HT1080 (cell line): ENCODE measurements at regions not wholly inside any gene's neighbourhood (a gene's known extent, or its start where the extent isn't known, plus 50 kb on each side); places are given as distances from the start of the nearest gene placed in this dataset.
"Not testable (repeated sequence)": the region's sequence is repeated elsewhere in the genome, so short reads cannot be mapped to it uniquely, and the experiment has no call there.

Experiments
- DNase-seq: peaks from one replicate; pipeline ENCODE4 v3.0.0-alpha.2; 2015; ENCODE audit warnings: low read depth

DNA sequence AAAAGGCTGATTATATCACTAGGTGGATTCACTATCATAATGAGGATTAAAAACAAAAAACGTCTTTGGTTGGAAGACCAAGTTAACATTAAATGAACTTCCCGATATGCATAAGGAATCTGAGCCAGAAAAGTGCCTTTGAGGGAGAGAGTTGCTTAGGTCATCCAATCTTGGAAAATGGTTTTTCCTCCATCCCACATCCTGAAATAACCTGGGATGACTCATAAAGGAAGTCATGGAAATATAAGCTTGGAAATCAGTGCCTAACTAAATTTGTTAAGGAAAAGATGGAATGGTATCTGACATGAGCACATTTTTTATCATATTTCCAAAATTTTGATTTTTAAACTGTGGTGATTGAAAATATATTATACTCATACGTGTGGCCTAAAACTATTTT is 66.0 kb downstream of the KBTBD8 start:
- DNase-seq: peak; percentile 84

- no peak for DNase-seq
Measured at GRCh38 chr3:67067251-67067650, 69.1 kb downstream of the KBTBD8 start.

GRCh38 chr3:67072640-67073039 is 74.5 kb downstream of the KBTBD8 start:
- DNase-seq: not testable (repeated sequence)

- no peak for DNase-seq
Measured at GRCh38 chr3:67073812-67074211, 75.7 kb downstream of the KBTBD8 start.

DNA sequence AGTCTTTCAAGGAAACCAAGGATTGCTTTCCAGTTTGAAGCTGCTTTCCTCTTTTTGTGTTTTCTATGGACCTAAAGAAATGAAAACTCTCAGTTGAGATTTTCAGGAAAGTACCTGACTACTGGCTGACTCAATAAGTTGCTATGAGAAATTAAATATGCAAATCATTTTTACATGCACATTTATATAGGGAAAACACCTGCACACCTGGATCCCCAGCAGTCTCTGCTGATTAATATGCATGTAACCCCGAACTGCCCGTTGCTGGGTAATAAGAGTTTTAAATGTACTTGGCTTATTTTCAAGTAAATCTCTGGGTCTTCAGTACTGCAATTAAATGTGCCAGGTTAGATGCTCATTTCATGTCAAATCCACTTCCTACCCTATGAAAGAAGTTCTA is 77.2 kb downstream of the KBTBD8 start:
- no peak for DNase-seq

GRCh38 chr3:67076607-67077006 is 78.5 kb downstream of the KBTBD8 start:
- DNase-seq: peak; percentile 40

DNA sequence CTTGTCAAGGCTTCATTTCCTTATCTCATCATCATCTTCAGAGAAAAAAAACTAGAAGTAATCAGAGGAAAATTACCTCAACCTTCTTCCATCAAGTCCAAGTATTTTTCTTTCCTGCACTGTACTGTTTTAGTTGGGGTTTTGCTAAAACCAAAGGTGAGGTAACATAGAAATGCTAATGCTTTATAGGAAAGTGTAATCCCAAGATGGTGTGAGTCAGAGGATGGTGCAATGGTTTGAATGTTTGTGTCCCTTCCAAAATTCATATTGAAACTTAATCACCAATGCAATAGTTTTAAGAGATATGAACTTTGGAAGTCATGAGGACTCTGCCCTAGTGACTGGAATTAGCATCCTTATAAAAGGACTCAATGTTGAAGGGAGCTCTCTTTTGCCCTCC is 79.5 kb downstream of the KBTBD8 start:
- DNase-seq: peak; percentile 32

DNA sequence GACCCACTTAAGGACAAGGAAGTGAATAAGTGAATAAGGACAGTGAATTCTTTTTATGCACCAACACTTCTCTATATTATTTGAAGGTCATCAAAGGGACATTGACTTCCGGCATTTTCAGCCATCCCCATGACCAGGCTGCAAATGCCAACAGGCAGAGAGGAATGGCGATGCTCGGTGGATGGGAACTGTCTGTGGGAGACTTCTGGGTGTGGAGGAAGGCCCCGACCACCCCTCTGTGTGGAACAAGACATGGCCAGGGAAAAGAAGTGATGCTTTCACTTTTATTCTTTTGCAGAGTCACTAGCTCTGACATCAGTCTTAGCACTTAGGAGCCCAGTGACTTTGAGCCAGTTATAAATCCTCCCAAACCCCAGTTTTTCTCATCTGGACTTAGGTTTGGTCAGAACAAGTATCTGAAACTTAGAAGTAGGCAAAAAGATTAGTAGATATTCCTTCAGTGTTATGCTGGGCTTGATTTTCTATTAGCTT is 84.5 kb downstream of the KBTBD8 start:
- DNase-seq: no peak

- DNase-seq: peak; percentile 97
Measured at GRCh38 chr3:67083277-67083676, 85.2 kb downstream of the KBTBD8 start.

DNA sequence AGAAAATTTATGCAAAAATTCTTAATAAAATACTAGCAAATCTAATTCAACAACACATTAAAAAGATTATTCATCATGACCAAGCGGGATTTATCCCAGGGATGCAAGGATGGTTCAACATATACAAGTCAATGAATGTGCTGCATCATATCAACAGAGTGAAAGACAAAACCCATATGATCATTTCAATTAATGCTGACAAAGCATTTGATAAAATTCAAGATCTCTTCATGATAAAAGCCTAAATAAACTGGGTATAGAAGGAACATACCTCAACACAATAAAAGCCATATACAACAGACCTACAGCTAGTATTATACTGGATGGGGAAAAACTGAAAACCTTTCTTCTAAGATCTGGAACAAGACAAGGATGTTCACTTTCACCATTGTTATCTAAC is 89.7 kb downstream of the KBTBD8 start:
- no peak for DNase-seq

- peak; percentile 92 for DNase-seq
Measured at GRCh38 chr3:67090474-67090873, 92.4 kb downstream of the KBTBD8 start.

GRCh38 chr3:67093305-67093704 is 95.2 kb downstream of the KBTBD8 start:
- DNase-seq: no peak

GRCh38 chr3:67094167-67094566 is 96.1 kb downstream of the KBTBD8 start:
- no peak for DNase-seq

DNA sequence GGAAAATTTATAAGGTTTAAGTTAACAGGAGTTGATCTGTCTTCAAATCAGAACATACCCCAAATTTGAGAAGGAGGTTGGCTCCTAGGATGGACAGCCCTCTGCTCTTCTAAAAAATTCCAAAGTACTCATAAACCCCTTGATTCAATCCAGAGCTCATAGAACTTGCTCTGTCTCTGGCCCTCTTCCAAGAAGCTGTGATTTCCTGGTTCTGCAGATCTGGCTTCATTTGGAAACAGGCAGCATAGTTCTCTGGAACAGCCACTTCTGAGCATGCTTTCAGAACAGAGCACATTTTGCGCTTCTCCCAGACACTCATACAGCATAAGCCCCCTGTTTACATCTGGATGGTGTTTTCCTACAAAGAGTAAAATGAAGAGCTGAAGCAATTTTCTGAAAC is 96.7 kb downstream of the KBTBD8 start:
- no peak for DNase-seq

- DNase-seq: no peak
Measured at GRCh38 chr3:67104388-67104787, 106.3 kb downstream of the KBTBD8 start.

DNA sequence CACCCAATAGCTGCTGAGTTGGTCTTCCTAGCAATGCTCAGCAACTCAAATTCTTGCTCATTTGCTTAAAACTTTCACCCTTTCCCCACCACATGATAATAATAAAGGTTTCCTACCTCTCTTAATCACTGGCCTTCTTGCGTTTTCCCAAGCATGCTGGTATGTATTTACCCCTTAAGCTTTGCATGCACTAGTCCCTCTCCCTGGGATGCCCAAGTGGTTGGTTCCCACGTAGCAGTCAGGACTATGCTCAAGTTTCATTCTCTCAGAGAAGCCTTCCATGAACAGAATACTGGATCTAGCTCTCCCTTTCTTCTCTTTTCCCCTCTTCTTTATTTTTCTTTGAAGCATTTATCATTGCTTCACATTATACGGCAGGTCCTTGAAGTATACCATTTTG is 108.8 kb downstream of the KBTBD8 start:
- no peak for DNase-seq

GRCh38 chr3:67109651-67110204 is 111.6 kb downstream of the KBTBD8 start:
- DNase-seq: peak; percentile 73

DNA sequence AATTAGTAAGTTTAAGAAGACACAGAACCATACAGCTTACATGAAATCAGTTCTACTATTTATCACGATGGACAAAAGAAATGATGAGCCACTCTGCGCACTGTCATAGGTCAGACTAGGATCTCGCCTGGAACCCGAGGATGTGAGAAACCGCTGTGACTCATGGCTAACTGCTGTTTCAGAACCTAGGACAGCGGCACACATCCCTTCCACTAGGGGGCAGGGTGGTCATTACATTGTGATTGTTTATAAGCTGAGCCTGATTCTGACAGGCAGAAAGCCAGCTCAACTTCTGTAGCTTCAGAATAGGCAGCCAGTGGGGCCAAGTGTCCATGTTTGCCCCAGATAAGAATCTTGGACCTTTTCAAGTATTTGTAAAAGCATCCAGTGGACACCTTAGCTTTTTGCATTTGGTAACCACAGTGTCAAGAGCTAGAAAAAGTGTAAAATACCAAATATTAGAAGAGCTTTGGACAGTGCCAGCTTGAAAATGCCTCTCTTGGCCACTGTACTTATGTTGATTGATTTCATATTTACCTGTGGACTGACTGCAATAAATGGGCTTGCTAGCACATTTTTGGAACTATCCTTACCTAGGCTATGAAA is 115.8 kb downstream of the KBTBD8 start:
- peak; percentile 88 for DNase-seq

- no peak for DNase-seq
Measured at GRCh38 chr3:67118122-67118521, 120.0 kb downstream of the KBTBD8 start.

DNA sequence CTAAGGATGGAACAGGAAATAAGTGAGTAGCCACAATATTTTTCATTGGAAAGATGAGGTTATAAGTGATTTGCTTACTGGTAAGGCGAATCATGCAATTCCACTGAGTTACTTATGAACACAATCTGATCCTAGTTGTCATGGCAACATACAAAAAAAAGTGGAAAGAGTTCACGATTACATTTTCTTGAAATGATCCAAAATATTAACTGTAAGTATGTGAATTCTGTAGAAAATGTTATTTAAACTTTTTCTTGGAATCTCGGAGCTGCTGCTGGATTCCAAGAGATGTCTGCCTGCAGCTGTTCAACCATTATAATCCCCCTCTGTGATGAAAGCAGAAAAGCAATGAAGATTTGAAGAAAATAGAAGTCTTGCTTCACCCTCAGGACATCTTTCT is 120.5 kb downstream of the KBTBD8 start:
- no peak for DNase-seq

DNA sequence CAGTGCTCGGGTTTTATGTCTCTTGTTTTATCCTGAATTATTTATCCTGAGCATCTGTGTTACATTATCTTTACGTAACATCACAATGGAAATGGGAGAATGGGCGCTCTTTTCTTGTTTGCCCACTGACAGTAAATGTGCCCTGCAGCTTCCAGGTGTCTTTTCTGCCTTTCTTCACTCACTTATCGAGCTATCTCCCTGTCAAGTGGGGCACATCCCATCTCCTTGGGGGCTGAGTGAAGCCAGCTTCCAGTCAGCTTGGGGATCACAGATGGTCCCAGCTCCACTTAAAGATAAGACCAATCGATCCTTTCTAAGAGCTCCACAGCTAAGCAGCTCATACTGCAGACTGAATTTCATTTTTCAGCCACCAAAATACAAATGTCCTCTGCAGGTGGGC is 125.8 kb downstream of the KBTBD8 start:
- DNase-seq: no peak

GRCh38 chr3:67127254-67127653 is 129.1 kb downstream of the KBTBD8 start:
- DNase-seq: no peak

DNA sequence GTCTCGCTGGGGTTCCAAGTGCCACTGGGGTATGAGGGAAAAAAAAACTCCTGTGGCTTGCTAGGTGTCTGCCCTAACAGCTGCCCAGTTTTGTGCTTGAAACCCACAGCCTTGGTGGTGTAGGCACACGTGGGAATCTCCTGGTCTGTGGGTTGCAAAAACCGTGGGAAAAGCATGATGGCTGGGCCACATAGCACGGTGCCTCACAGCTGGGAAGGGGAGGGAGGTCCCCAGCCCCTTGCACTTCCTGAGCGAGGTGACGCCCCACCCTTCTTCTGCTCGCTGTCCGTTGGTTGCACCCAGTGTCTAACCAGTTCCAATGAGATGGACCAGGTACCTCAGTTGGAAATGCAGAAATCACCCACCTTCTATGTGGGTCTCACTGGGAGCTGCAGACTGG is 144.3 kb downstream of the KBTBD8 start:
- DNase-seq: no peak

DNA sequence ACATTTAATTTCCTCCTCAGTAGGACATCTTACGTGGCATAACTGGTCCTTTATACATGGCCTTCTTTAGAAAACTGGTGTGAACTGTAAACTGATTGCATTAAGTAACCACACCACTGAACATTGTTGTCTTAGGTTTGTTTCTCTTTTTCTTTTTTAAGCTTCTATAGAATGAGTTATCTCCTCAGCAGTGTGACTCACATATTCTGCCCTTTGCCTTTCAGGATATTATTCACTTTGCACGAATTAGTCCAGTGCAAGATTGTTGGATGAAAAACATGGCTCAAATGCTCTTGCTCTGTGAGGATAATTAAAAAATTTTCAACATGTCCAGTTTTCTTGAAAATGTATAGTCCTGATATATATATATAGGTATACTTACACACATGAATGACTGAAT is 147.6 kb downstream of the KBTBD8 start:
- no peak for DNase-seq
